H1 (cell line): ENCODE measurements at regions not wholly inside any gene's neighbourhood (a gene's known extent, or its start where the extent isn't known, plus 50 kb on each side); places are given as distances from the start of the nearest gene placed in this dataset.

Source experiments
- TBP ChIP-seq: IDR thresholded peaks from 2 replicates; pipeline ENCODE4 v1.6.1; 2011; ENCODE audit warnings: low read depth, low read length, improper control_type of control experiment

DNA sequence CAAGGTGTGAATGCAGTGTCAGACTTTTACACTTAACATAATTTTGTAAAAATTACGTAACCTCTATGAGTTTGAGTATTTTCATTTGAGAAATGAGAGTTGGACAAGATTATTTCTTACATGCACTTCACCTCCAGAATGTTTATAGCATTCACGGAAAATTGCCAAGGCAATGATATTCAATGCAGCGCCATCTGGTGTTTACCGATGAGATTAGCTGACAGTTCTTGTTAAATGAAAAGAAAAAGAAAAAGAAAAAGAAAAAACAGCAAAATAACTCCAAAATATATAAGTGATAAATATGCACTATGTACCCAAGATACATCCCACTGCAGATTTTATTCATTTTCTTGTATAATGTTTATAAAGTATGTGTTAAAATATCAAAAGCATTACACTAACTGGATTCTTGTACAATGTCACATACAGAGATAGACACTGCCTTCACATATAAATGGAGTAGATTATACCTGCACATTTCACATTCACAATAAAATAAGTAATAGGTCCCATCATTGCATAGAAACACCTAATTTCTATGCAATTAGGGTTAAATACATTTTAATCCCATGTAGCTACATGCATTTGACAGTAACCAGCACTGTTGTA lies 976.3 kb upstream of the FAT3 start (continued):
- no peak for TF ChIP-seq TBP
